ENCODE measurements at regions not wholly inside any gene's neighbourhood (a gene's known extent, or its start where the extent isn't known, plus 50 kb on each side); places are given as distances from the start of the nearest gene placed in this dataset.
A peak's percentile ranks its signal among the peaks of the same experiment; 100 is the strongest.

DNA sequence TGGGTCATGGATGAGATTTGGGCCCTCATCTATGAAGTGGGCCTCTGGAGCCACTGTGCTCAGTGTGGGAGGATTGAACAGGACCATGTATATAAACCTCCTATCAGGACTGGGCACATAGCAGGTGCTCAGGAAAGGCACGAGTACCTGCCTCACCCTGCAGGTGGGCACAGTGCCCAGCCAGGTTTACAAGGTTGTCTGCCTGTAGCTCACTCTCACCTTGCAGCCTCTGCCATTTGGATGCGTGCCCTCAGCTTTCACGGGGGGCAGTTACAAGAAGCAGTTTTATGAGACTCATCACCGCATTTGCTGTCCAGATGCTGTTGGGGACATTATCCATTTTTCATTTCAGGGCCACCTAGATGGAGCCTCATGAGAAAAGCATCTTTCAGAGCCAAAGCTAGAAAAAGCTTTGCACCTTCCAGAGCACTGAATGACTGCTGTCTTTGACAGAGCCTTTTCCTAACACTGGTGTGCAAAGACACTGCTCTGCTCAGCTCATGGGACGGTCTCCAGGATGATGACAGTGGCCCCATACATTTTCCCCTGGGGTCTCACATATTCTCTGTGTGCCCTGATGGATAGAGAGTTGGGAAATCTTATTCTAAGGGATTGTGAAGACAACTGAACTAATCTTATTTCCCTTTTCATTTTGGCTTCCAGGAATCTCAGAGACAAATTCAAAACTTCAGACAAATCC, 327.5 kb upstream of the RTL1 start:
- ATAC-seq (ENCODE audit: insufficient read depth, low FRiP score) (no peak), DNase-seq (peak in 1 of 3 donors; percentile 6)
- Histone ChIP-seq H3K9me3 (ENCODE audit: control insufficient read depth in 4 of 4, insufficient read depth in 3 of 4, low read length in 3 of 4) (no peaks in the 10 kb centered on the region), H3K9ac (ENCODE audit: insufficient read depth in 1 of 2, low read length in 2 of 2) (no peak overlapping the region), H3K27ac (ENCODE audit: low read depth in 1 of 2, low read length in 1 of 2) (no peak overlapping the region), H3K4me1 (ENCODE audit: control insufficient read depth in 5 of 5, insufficient read depth in 5 of 5, low read length in 5 of 5) (peaks cover 0 to 62% (median 6%) of the 10 kb centered on the region in 5 donors), H3K27me3 (ENCODE audit: control insufficient read depth in 3 of 3, insufficient read depth in 3 of 3, low read length in 2 of 3) (no peaks in the 10 kb centered on the region), H3K4me3 (no peak overlapping the region), H3K36me3 (ENCODE audit: control insufficient read depth in 4 of 4, insufficient read depth in 4 of 4, low read length in 4 of 4) (no peaks in the 10 kb centered on the region)
- WGBS, 2 donors: 92 to 93% methylated on average over 5 of the region's 5 CpGs
- TF ChIP-seq, protein P1, sequence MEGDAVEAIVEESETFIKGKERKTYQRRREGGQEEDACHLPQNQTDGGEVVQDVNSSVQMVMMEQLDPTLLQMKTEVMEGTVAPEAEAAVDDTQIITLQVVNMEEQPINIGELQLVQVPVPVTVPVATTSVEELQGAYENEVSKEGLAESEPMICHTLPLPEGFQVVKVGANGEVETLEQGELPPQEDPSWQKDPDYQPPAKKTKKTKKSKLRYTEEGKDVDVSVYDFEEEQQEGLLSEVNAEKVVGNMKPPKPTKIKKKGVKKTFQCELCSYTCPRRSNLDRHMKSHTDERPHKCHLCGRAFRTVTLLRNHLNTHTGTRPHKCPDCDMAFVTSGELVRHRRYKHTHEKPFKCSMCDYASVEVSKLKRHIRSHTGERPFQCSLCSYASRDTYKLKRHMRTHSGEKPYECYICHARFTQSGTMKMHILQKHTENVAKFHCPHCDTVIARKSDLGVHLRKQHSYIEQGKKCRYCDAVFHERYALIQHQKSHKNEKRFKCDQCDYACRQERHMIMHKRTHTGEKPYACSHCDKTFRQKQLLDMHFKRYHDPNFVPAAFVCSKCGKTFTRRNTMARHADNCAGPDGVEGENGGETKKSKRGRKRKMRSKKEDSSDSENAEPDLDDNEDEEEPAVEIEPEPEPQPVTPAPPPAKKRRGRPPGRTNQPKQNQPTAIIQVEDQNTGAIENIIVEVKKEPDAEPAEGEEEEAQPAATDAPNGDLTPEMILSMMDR (IDR thresholded peaks at IDR 0.05; ENCODE audit: control extremely low read depth, extremely low read depth): no peak

DNA sequence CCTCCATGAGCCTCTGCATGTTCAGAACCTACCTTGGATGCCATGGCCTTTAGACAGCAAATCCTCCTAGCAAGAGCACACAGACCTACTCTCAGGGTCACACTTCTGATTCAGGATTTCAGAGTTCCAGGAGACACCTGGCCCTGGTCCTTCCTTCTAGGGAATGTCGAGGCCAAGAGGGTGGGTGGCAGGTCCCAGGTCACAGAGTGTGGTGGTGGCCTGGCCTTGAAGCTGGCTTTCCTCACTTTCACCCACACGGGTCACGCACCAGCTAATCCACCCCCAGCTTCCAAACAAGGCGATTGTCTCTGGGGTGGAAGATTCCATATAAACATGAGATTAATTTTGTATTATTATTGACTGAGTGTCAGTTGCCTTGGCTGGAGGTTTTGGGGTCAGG, 328.3 kb upstream of the RTL1 start:
- Histone ChIP-seq H3K27ac (ENCODE audit: low read depth in 1 of 2, low read length in 1 of 2) (no peak overlapping the region), H3K27me3 (ENCODE audit: control insufficient read depth in 3 of 3, insufficient read depth in 3 of 3, low read length in 2 of 3) (no peaks in the 10 kb centered on the region), H3K36me3 (ENCODE audit: control insufficient read depth in 4 of 4, insufficient read depth in 4 of 4, low read length in 4 of 4) (no peaks in the 10 kb centered on the region), H3K4me3 (no peak overlapping the region), H3K4me1 (ENCODE audit: control insufficient read depth in 5 of 5, insufficient read depth in 5 of 5, low read length in 5 of 5) (peaks cover 0 to 54% (median 5%) of the 10 kb centered on the region in 5 donors), H3K9me3 (ENCODE audit: control insufficient read depth in 4 of 4, insufficient read depth in 3 of 4, low read length in 3 of 4) (no peaks in the 10 kb centered on the region), H3K9ac (ENCODE audit: insufficient read depth in 1 of 2, low read length in 2 of 2) (no peak overlapping the region)
- DNase-seq (no peak), ATAC-seq (ENCODE audit: insufficient read depth, low FRiP score) (no peak)
- TF ChIP-seq, protein P1 (IDR thresholded peaks at IDR 0.05; ENCODE audit: control extremely low read depth, extremely low read depth): no peak
- WGBS, 2 donors: 80 to 93% methylated on average over 4 of the region's 4 CpGs

DNA sequence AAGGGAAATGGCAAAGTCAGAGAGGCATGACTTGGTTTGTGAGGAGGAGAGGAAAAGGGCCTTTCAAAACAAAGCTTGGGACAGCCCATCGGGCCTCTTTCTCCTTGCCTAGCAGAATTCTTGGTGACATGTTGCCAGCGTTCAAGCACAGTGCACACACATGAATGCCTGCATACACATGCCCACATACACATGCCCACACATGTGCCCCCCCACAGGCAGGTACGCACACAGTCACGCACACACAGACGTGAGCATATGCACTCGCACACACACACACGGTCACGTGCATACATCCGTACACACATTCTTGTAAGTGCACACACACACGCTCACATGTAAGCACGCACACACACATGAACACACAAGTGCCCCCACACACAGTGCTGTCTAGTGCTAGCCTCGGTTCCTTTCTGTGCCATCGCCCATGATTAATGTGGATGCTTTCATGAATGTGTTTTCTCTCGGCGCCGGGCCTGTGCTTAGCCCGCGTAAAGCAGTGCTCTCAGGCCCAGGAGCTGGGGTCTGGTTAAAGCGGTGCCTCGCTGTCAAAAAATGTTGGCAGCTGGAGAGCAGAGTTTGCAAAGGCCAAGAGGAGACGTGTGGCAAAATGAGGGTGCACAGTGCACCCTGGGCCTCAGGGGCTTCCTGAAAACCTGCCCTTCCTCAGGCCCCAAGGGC, 328.8 kb upstream of the DIO3 start:
- no peak overlapping the region for H3K27ac ChIP-seq (ENCODE audit: low read depth in 1 of 2, low read length in 1 of 2)
- H3K36me3 ChIP-seq (ENCODE audit: control insufficient read depth in 4 of 4, insufficient read depth in 4 of 4, low read length in 4 of 4): no peaks in the 10 kb centered on the region
- H3K4me1 ChIP-seq (ENCODE audit: control insufficient read depth in 5 of 5, insufficient read depth in 5 of 5, low read length in 5 of 5): peaks cover 0 to 49% (median 5%) of the 10 kb centered on the region in 5 donors
- ATAC-seq (ENCODE audit: insufficient read depth, low FRiP score) (no peak), DNase-seq (peak in 2 of 3 donors; percentile 12 to 47)
- H3K9me3 ChIP-seq (ENCODE audit: control insufficient read depth in 4 of 4, insufficient read depth in 3 of 4, low read length in 3 of 4): no peaks in the 10 kb centered on the region
- TF ChIP-seq, protein P1 (IDR thresholded peaks at IDR 0.05; ENCODE audit: control extremely low read depth, extremely low read depth): no peak
- no peak overlapping the region for H3K9ac ChIP-seq (ENCODE audit: insufficient read depth in 1 of 2, low read length in 2 of 2)
- no peaks in the 10 kb centered on the region for H3K27me3 ChIP-seq (ENCODE audit: control insufficient read depth in 3 of 3, insufficient read depth in 3 of 3, low read length in 2 of 3)
- H3K4me3 ChIP-seq: no peak overlapping the region
- WGBS, 2 donors: 75 to 80% methylated on average over 21 of the region's 21 CpGs
